22Rv1 (cell line): ENCODE measurements at regions not wholly inside any gene's neighbourhood (a gene's known extent, or its start where the extent isn't known, plus 50 kb on each side); places are given as distances from the start of the nearest gene placed in this dataset.

Experiments used
- ZFX ChIP-seq: fragments of 450-650 bp; IDR thresholded peaks from 2 replicates; pipeline ENCODE4 v1.6.1; 2017; ENCODE audit warnings: antibody characterized with exemption, borderline replicate concordance
- TF ChIP-seq, protein P1 (sequence below): fragments of 450-650 bp; IDR thresholded peaks from 2 replicates; pipeline ENCODE4 v1.5.1; 2017; ENCODE audit warnings: mild to moderate bottlenecking

DNA sequence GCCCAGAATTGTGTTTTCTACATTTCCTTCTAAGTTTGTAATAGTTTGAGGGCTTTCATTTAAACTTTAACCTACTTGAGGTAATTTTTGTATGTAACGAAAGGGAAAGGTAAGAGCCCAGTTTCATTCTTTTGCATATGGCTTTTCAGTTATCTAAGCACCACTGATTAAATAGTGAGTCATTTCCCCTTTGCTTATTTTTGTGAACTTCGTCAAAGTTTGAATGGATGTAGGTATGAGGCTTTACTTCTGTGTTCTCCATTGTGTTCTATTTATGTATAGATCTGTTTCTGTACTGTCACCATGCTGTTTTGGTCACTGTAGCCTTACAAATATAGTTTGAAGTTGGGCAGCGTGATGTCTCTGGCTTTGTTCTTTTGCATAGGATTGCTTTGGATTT lies 944.8 kb upstream of the CNTNAP5 start:
- TF ChIP-seq, protein P1, sequence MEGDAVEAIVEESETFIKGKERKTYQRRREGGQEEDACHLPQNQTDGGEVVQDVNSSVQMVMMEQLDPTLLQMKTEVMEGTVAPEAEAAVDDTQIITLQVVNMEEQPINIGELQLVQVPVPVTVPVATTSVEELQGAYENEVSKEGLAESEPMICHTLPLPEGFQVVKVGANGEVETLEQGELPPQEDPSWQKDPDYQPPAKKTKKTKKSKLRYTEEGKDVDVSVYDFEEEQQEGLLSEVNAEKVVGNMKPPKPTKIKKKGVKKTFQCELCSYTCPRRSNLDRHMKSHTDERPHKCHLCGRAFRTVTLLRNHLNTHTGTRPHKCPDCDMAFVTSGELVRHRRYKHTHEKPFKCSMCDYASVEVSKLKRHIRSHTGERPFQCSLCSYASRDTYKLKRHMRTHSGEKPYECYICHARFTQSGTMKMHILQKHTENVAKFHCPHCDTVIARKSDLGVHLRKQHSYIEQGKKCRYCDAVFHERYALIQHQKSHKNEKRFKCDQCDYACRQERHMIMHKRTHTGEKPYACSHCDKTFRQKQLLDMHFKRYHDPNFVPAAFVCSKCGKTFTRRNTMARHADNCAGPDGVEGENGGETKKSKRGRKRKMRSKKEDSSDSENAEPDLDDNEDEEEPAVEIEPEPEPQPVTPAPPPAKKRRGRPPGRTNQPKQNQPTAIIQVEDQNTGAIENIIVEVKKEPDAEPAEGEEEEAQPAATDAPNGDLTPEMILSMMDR, result no peak
- TF ChIP-seq ZFX, result no peak
